ENCODE measurements at regions not wholly inside any gene's neighbourhood (a gene's known extent, or its start where the extent isn't known, plus 50 kb on each side); places are given as distances from the start of the nearest gene placed in this dataset.

GRCh38 chr16:50996830-50997186 lies 154.3 kb downstream of the SALL1 start:
- TF ChIP-seq CTCF (IDR thresholded peaks at IDR 0.05) (no peak), POLR2A (IDR thresholded peaks at IDR 0.05) (no peak)
